HL-60 (cell line): ENCODE measurements at regions not wholly inside any gene's neighbourhood (a gene's known extent, or its start where the extent isn't known, plus 50 kb on each side); places are given as distances from the start of the nearest gene placed in this dataset.

ENCODE experiments used
- CTCF ChIP-seq: IDR thresholded peaks from one replicate; pipeline ENCODE4 v1.5.1; 2011; ENCODE audit warnings: low read length, control low read depth, inconsistent platforms; ENCODE audit not compliant: insufficient read depth
- SPI1 ChIP-seq: IDR thresholded peaks from 2 replicates; pipeline ENCODE4 v1.6.1; 2012; ENCODE audit warnings: low read depth, mild to moderate bottlenecking, borderline replicate concordance
- TF ChIP-seq, protein P1 (sequence below): IDR thresholded peaks from 2 replicates; pipeline ENCODE4 v1.6.1; 2012; ENCODE audit warnings: low read depth; ENCODE audit not compliant: insufficient replicate concordance

- TF ChIP-seq, protein P1, sequence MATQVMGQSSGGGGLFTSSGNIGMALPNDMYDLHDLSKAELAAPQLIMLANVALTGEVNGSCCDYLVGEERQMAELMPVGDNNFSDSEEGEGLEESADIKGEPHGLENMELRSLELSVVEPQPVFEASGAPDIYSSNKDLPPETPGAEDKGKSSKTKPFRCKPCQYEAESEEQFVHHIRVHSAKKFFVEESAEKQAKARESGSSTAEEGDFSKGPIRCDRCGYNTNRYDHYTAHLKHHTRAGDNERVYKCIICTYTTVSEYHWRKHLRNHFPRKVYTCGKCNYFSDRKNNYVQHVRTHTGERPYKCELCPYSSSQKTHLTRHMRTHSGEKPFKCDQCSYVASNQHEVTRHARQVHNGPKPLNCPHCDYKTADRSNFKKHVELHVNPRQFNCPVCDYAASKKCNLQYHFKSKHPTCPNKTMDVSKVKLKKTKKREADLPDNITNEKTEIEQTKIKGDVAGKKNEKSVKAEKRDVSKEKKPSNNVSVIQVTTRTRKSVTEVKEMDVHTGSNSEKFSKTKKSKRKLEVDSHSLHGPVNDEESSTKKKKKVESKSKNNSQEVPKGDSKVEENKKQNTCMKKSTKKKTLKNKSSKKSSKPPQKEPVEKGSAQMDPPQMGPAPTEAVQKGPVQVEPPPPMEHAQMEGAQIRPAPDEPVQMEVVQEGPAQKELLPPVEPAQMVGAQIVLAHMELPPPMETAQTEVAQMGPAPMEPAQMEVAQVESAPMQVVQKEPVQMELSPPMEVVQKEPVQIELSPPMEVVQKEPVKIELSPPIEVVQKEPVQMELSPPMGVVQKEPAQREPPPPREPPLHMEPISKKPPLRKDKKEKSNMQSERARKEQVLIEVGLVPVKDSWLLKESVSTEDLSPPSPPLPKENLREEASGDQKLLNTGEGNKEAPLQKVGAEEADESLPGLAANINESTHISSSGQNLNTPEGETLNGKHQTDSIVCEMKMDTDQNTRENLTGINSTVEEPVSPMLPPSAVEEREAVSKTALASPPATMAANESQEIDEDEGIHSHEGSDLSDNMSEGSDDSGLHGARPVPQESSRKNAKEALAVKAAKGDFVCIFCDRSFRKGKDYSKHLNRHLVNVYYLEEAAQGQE: no peak
- TF ChIP-seq CTCF (no peak), SPI1 (no peak)
Measured at GRCh38 chr2:22189893-22190480, 1066.2 kb downstream of the TDRD15 start.
